Chondrocyte (in vitro differentiated cells): ENCODE measurements at regions not wholly inside any gene's neighbourhood (a gene's known extent, or its start where the extent isn't known, plus 50 kb on each side); places are given as distances from the start of the nearest gene placed in this dataset.

Experiments
- DNase-seq: peaks from one replicate; pipeline ENCODE4 v3.0.0; 2021; ENCODE audit warnings: mixed read lengths, low spot score
- H3K27ac Mint-ChIP-seq: one replicate; pipeline ENCODE4 v1.8.0; 2021; ENCODE audit warnings: mild to moderate bottlenecking, moderate library complexity, mixed read lengths; ENCODE audit not compliant: unreplicated experiment
- H3K27me3 Mint-ChIP-seq: 2 replicates; pipeline ENCODE4 v1.8.0; 2021; ENCODE audit warnings: low read depth, mixed read lengths
- H3K36me3 Mint-ChIP-seq: 2 replicates; pipeline ENCODE4 v1.8.0; 2021; ENCODE audit warnings: low read depth, mixed read lengths
- H3K4me1 Mint-ChIP-seq: 2 replicates; pipeline ENCODE4 v1.8.0; 2021; ENCODE audit warnings: low read depth, mild to moderate bottlenecking, mixed read lengths
- H3K4me3 Mint-ChIP-seq: one replicate; pipeline ENCODE4 v1.8.0; 2021; ENCODE audit warnings: mild to moderate bottlenecking, moderate library complexity, mixed read lengths; ENCODE audit not compliant: unreplicated experiment
- H3K9me3 Mint-ChIP-seq: 2 replicates; pipeline ENCODE4 v1.8.0; 2021; ENCODE audit warnings: low read depth, mixed read lengths
- TF ChIP-seq, protein P1 (sequence below): fragments of 200-600 bp; sonication (generic); IDR thresholded peaks from 2 replicates; pipeline ENCODE4 v1.5.0; 2021; ENCODE audit warnings: antibody characterized with exemption, mild to moderate bottlenecking, moderate library complexity

DNA sequence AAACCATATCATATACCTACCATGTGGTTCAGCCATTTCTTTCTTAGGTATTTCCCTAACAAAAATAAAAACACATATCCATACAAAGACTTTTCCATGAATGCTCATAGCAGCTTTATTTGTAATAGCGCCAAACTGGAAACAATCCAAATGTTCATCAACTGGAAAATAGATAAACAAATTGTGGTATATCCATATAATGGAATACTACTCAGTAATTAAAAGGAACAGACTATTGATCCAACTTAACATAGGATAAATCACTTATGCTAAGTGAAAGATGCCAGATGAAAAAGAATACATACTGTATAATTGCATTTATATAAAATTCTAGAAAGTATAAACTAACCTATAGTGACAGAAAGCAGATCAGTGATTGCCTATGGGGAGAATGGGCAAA is 323.3 kb downstream of the BUD13 start:
- H3K9me3 Mint-ChIP-seq = peaks cover 14% of the 10 kb centered on the region
- TF ChIP-seq, protein P1, sequence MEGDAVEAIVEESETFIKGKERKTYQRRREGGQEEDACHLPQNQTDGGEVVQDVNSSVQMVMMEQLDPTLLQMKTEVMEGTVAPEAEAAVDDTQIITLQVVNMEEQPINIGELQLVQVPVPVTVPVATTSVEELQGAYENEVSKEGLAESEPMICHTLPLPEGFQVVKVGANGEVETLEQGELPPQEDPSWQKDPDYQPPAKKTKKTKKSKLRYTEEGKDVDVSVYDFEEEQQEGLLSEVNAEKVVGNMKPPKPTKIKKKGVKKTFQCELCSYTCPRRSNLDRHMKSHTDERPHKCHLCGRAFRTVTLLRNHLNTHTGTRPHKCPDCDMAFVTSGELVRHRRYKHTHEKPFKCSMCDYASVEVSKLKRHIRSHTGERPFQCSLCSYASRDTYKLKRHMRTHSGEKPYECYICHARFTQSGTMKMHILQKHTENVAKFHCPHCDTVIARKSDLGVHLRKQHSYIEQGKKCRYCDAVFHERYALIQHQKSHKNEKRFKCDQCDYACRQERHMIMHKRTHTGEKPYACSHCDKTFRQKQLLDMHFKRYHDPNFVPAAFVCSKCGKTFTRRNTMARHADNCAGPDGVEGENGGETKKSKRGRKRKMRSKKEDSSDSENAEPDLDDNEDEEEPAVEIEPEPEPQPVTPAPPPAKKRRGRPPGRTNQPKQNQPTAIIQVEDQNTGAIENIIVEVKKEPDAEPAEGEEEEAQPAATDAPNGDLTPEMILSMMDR = no peak
- no peak for DNase-seq
- H3K27ac Mint-ChIP-seq = no peak overlapping the region
- H3K4me1 Mint-ChIP-seq = no peaks in the 10 kb centered on the region
- H3K4me3 Mint-ChIP-seq = no peak overlapping the region
- H3K27me3 Mint-ChIP-seq = peaks cover 24% of the 10 kb centered on the region
- peaks cover 1% of the 10 kb centered on the region for H3K36me3 Mint-ChIP-seq

DNA sequence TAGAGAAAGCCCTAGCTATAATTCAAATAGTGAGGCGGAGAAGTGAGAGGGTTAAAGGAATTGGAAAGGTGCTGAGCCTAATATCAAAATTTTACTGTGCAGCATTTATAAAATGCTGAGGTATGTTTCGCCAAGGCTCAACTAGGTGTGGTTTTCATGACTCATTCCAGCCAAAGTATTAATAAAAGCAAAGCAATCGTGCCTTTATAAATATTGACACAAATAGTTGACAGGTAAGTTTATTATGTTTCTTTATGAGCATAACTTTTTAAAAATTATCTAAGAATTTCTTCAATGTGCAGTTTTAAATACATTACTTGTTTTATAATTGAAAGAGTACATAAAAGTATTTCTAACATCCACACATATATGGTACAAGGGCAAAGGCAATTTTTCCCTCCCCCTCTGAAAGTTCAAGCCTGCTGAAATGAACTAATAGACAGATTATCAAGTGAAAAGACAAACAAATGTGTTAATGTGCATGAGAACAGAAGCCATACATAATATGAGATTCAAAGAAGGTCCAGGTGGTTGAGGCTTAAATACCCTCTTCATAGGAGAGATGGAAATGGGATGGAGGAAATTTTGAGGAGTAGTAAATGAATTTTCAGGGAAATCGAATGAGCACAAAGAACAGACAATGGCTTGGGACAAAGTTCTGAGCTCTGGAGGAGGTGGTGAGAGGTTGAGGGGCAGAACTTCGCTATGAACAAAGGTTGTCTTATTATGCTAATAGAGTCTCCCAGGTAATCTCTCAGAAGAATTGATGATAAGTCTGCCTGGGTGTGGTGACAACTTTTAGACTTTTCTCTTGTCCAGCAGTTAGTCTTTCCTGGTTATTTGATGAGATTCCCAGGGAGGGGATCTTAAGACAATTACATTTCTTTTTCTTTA is 326.5 kb downstream of the BUD13 start:
- H3K27ac Mint-ChIP-seq = no peak overlapping the region
- TF ChIP-seq, protein P1 = no peak
- H3K4me1 Mint-ChIP-seq = no peaks in the 10 kb centered on the region
- H3K4me3 Mint-ChIP-seq = no peak overlapping the region
- no peak for DNase-seq
- H3K9me3 Mint-ChIP-seq = peaks cover 15% of the 10 kb centered on the region
- H3K27me3 Mint-ChIP-seq = peaks cover 18% of the 10 kb centered on the region
- no peaks in the 10 kb centered on the region for H3K36me3 Mint-ChIP-seq

DNA sequence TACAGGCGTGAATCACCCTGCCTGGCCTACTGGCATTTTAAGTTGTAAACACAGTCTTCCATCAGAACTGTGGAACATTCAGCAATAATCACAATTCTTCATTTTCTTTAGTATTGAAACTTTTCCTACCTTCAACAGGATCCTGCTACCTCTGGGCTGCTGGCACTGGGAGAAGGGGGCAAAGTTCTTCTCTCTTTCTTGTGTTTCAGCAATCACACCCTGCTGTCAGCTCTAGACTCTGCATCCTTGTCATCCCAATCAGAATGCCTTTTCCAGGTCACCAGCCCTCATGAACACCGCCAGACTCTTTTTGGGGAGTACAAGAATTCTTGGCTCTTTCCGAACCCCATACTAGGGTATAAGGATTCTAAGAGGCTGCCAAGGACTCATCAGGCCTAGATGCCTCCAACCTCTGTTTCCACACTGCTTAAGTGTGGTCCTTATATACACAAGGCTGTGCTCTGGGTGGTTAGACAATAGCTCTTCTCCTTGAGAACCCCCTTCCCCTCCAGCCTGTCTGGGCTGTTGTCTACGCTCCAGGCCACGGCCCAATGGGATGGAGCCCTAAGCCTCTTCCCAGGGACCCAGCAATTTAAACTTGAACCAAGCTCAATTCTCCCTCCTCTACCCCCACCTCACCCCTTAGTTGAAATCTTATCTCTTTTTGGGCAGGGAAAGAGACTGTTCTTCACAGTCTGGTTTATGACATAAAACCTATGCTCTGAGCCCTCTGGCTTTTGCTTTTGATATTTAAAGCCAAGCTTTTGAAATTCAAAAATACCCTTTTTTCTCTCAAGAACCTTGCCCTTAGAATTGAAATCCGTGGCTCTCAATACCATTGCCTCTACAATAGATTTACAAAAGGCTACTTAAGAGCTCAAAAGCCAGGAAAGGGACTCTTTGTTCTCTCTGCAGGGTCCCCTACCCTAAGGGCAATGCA is 327.4 kb downstream of the BUD13 start:
- H3K27me3 Mint-ChIP-seq = peaks cover 18% of the 10 kb centered on the region

DNA sequence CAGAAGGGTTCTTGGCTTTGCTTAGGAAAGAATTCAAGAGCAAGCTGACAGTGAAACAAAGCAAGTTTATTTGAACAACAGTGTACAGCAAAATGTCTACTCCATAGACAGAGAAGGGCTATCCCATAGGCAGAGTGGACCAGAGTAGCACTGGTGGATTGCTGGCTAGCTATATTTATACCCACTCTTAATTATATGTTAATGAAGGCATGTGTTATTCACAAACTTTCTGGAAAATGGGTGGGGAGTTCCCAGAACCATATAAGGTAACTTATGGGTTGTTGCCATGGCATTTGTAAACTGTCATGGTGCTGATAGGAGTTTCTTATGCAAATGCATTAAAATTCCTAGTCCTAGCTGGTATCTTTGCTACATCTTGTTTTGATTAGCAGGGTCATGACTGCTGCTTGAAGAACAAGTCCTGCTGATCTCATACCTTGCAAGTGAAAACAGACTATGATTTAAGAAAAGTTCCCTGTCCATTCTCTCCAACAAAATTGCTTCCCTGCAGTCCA is 330.5 kb downstream of the BUD13 start:
- H3K27ac Mint-ChIP-seq = no peak overlapping the region
- peaks cover 16% of the 10 kb centered on the region for H3K27me3 Mint-ChIP-seq
- TF ChIP-seq, protein P1 = no peak
- no peaks in the 10 kb centered on the region for H3K4me1 Mint-ChIP-seq
- peaks cover 15% of the 10 kb centered on the region for H3K9me3 Mint-ChIP-seq
- no peaks in the 10 kb centered on the region for H3K36me3 Mint-ChIP-seq
- H3K4me3 Mint-ChIP-seq = no peak overlapping the region
- no peak for DNase-seq

More for the DNA sequence above, 327.4 kb downstream of the BUD13 start:
- Mint-ChIP-seq H3K27ac (no peak overlapping the region), H3K4me1 (no peaks in the 10 kb centered on the region), H3K36me3 (no peaks in the 10 kb centered on the region), H3K4me3 (no peak overlapping the region), H3K9me3 (peaks cover 17% of the 10 kb centered on the region)
- TF ChIP-seq, protein P1 = no peak
- DNase-seq = no peak

DNA sequence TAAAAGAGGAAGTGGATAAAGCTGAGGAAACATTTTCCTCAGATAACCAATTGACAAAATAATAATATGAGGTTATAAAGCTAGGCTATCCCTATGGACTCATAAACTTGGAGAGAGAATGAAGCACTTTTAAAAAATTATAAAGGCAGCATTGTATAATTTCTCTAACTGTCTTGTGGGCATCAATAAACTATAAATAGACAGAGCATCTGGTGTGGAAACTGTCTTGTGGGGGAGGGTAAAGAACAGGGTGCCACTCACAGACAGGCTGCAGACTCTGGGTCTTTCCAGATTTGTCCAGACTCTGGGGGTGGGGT is 333.5 kb downstream of the BUD13 start:
- Mint-ChIP-seq H3K27ac (no peak overlapping the region), H3K4me3 (no peak overlapping the region), H3K9me3 (peaks cover 15% of the 10 kb centered on the region), H3K36me3 (no peaks in the 10 kb centered on the region), H3K4me1 (no peaks in the 10 kb centered on the region), H3K27me3 (peaks cover 15% of the 10 kb centered on the region)
- TF ChIP-seq, protein P1 = no peak
- DNase-seq = no peak
